HCT116 (cell line): ENCODE measurements at regions not wholly inside any gene's neighbourhood (a gene's known extent, or its start where the extent isn't known, plus 50 kb on each side); places are given as distances from the start of the nearest gene placed in this dataset.
"Not testable (repeated sequence)": the region's sequence is repeated elsewhere in the genome, so short reads cannot be mapped to it uniquely, and the experiment has no call there.

Source experiments
- ATAC-seq: fragments of 200-7000 bp; cut with Tn5 transposase; 2 replicates; pipeline ENCODE4 v1.9.1; 2020; ENCODE audit warnings: mild to moderate bottlenecking, moderate library complexity
- BruUV-seq: library from RNA; stranded (reverse); fragments of 400-500 nt; replicated peaks from 2 replicates; lab custom pipeline; 2021; lab: Mats Ljungman, UMichigan
- CTCF ChIA-PET: fragments of 300-600 bp; sonication (Branson Sonifier 250); formaldehyde crosslinking; loops from one replicate; lab custom pipeline; 2021; ENCODE audit warnings: antibody characterized with exemption; lab: Charles Lee
- POLR2A ChIA-PET: fragments of 300-600, 350-600 bp; sonication (Branson Sonifier 250); formaldehyde crosslinking; loops from one replicate; lab custom pipeline; 2021; ENCODE audit warnings: antibody characterized with exemption; lab: Charles Lee
- RAD21 ChIA-PET, 2 experiments: fragments of 300-600 bp; sonication (Branson Sonifier 250); formaldehyde crosslinking; loops; one replicate each; lab custom pipeline; 2023; ENCODE audit warnings: low total read pairs in 2 of 2; ENCODE audit not compliant: uncharacterized antibody in 2 of 2, unreplicated experiment in 2 of 2, low non-redundant PET in 1 of 2; lab: Charles Lee
- DNase-seq: peaks from one replicate; pipeline ENCODE4 v3.0.0-alpha.2; 2010; ENCODE audit warnings: low read depth, low spot score
- H2AFZ ChIP-seq: fragments of 200-600 bp; shearing (Covaris generic), sonication (generic); 2 replicates; pipeline ENCODE4 v1.6.1; 2017; ENCODE audit warnings: low read depth, mixed run types, mixed read lengths, antibody characterized with exemption, low read length; ENCODE audit not compliant: poor library complexity, severe bottlenecking
- H3K27ac ChIP-seq: 2 replicates; pipeline ENCODE4 v1.5.1; 2012; ENCODE audit warnings: low read depth, low read length
- H3K27me3 ChIP-seq: fragments of 200-600 bp; sonication (generic); 2 replicates; pipeline ENCODE4 v1.6.1; 2016; ENCODE audit warnings: mixed run types, low read length, mixed read lengths; ENCODE audit not compliant: insufficient read depth
- H3K36me3 ChIP-seq, 2 experiments: fragments of 200-500 bp in 1 of 2; fragments of 200-600 bp in 1 of 2; sonication (Bioruptor generic) in 1 of 2; sonication (generic) in 1 of 2; 2 replicates each; pipeline versions ENCODE4 v1.5.1 to v1.6.1; 2014 to 2016; ENCODE audit warnings: low read length in 2 of 2, inconsistent platforms in 1 of 2, mixed read lengths in 1 of 2, mixed run types in 1 of 2; ENCODE audit not compliant: insufficient read depth in 2 of 2, control insufficient read depth in 1 of 2
- H3K4me1 ChIP-seq, 2 experiments: fragments of 200-600 bp in 1 of 2; sonication (generic) in 1 of 2; 2 replicates each; pipeline versions ENCODE4 v1.5.1 to v1.6.1; 2012 to 2017; ENCODE audit warnings: low read length in 2 of 2, inconsistent platforms in 1 of 2, mild to moderate bottlenecking in 1 of 2, mixed read lengths in 1 of 2, mixed run types in 1 of 2, moderate library complexity in 1 of 2; ENCODE audit not compliant: insufficient read depth in 2 of 2, control insufficient read depth in 1 of 2
- H3K4me2 ChIP-seq: fragments of 200-600 bp; sonication (generic); 2 replicates; pipeline ENCODE4 v1.6.1; 2017; ENCODE audit warnings: mixed run types, low read length, mixed read lengths
- H3K4me3 ChIP-seq, 2 experiments: fragments of 200-600 bp in 1 of 2; sonication (generic) in 1 of 2; replicated peaks in 1 of 2; 2 replicates each; pipeline ENCODE4 v1.5.1; 2011 to 2016; ENCODE audit warnings: low read length in 2 of 2, control low read depth in 1 of 2, low read depth in 1 of 2, mild to moderate bottlenecking in 1 of 2, mixed read lengths in 1 of 2, mixed run types in 1 of 2
- H3K79me2 ChIP-seq: fragments of 200-600 bp; sonication (generic); 2 replicates; pipeline ENCODE4 v1.6.1; 2017; ENCODE audit warnings: mild to moderate bottlenecking, mixed run types, low read length, moderate library complexity, mixed read lengths; ENCODE audit not compliant: insufficient read depth
- H3K9ac ChIP-seq: fragments of 200-600 bp; sonication (generic); 2 replicates; pipeline ENCODE4 v1.6.1; 2016; ENCODE audit warnings: low read length, mixed read lengths
- H3K9me2 ChIP-seq: fragments of 200-600 bp; sonication (generic), shearing (Covaris generic); 2 replicates; pipeline ENCODE4 v1.6.1; 2017; ENCODE audit warnings: mixed run types, mild to moderate bottlenecking, moderate library complexity; ENCODE audit not compliant: insufficient read depth
- H3K9me3 ChIP-seq, 2 experiments: fragments of 200-500 bp in 1 of 2; fragments of 200-600 bp in 1 of 2; sonication (Bioruptor generic) in 1 of 2; sonication (generic) in 1 of 2; 2 replicates each; pipeline ENCODE4 v1.6.1; 2014 to 2017; ENCODE audit warnings: low read length in 2 of 2, mixed read lengths in 2 of 2, inconsistent platforms in 1 of 2, low read depth in 1 of 2, mild to moderate bottlenecking in 1 of 2, mixed run types in 1 of 2, moderate library complexity in 1 of 2; ENCODE audit not compliant: control insufficient read depth in 1 of 2, insufficient read depth in 1 of 2
- H4K20me1 ChIP-seq: fragments of 200-600 bp; sonication (generic), shearing (Covaris generic); 2 replicates; pipeline ENCODE4 v1.6.1; 2017; ENCODE audit warnings: mixed run types, mild to moderate bottlenecking, moderate library complexity; ENCODE audit not compliant: insufficient read depth
- ATF3 ChIP-seq: IDR thresholded peaks from 2 replicates; pipeline ENCODE4 v1.6.1; 2012
- CTCF ChIP-seq, 3 experiments: fragments of 200-600 bp in 1 of 3; sonication (generic) in 1 of 3; IDR thresholded peaks in 2 of 3; conservative IDR thresholded peaks in 1 of 3; 2 replicates each; pipeline ENCODE4 v1.5.1; 2012 to 2017; ENCODE audit warnings: low read depth in 2 of 3, low read length in 2 of 3, antibody characterized with exemption in 1 of 3, borderline replicate concordance in 1 of 3, control low read depth in 1 of 3, mild to moderate bottlenecking in 1 of 3, mixed read lengths in 1 of 3, mixed run types in 1 of 3, moderate library complexity in 1 of 3; ENCODE audit not compliant: insufficient read depth in 1 of 3
- EGR1 ChIP-seq: IDR thresholded peaks from 2 replicates; pipeline ENCODE4 v1.6.1; 2012; ENCODE audit warnings: low read depth
- EZH2 ChIP-seq: fragments of 200-600 bp; sonication (generic); IDR thresholded peaks from 2 replicates; pipeline ENCODE4 v1.6.1; 2017; ENCODE audit warnings: antibody characterized with exemption, mixed run types
- EZH2phosphoT487 ChIP-seq: fragments of 200-600 bp; IDR thresholded peaks from 2 replicates; pipeline ENCODE4 v1.6.1; 2018; ENCODE audit warnings: antibody characterized with exemption, borderline replicate concordance
- SIN3A ChIP-seq: IDR thresholded peaks from 2 replicates; pipeline ENCODE4 v1.6.1; 2012; ENCODE audit warnings: low read depth
- YY1 ChIP-seq: IDR thresholded peaks from 2 replicates; pipeline ENCODE4 v1.6.1; 2011; ENCODE audit warnings: low read length, low read depth, moderate library complexity, mild to moderate bottlenecking; ENCODE audit not compliant: insufficient replicate concordance; ENCODE audit errors: extremely low read depth
- intact Hi-C: fragments of 100-400 bp; cut with micrococcal nuclease; formaldehyde crosslinking; loops from 2 replicates; pipeline ENCODE4 v1.10.0; 2022

- no peak overlapping the region for H2AFZ ChIP-seq
- H3K9me2 ChIP-seq = no peaks in the 10 kb centered on the region
- H3K4me3 ChIP-seq = no peak overlapping the region
- H3K27ac ChIP-seq = no peak overlapping the region
- ATAC-seq (no peak), DNase-seq (no peak)
- H3K4me2 ChIP-seq = no peak overlapping the region
- no peaks in the 10 kb centered on the region for H3K4me1 ChIP-seq
- POLR2A ChIA-PET = no interaction called here
- CTCF ChIA-PET = no interaction called here
- no peaks in the 10 kb centered on the region for H3K36me3 ChIP-seq
- no TSS peak for BruUV-seq
- H3K79me2 ChIP-seq = no peaks in the 10 kb centered on the region
- no peaks in the 10 kb centered on the region for H3K9me3 ChIP-seq
- no peak overlapping the region for H3K9ac ChIP-seq
- H3K27me3 ChIP-seq = no peaks in the 10 kb centered on the region
- RAD21 ChIA-PET = no interaction called here
- TF ChIP-seq SIN3A (no peak), ATF3 (no peak), EZH2 (no peak), EGR1 (no peak), EZH2phosphoT487 (no peak), CTCF (IDR thresholded peaks at IDR 0.05 in 2 of 3, conservative IDR thresholded peaks at IDR 0.05 in 1 of 3; ENCODE audit: borderline replicate concordance in 1 of 3, insufficient read depth in 1 of 3, low read depth in 2 of 3, low read length in 2 of 3) (no peak), YY1 (no peak)
- H4K20me1 ChIP-seq = no peaks in the 10 kb centered on the region
- intact Hi-C loops = no loop called here
Observed at GRCh38 chr4:3629665-3630064, 97.4 kb upstream of the LRPAP1 start.

GRCh38 chr4:3629176-3629575 is 97.0 kb upstream of the LRPAP1 start:
- intact Hi-C loops, H3K4me3 ChIP-seq, H3K4me2 ChIP-seq, H2AFZ ChIP-seq, POLR2A ChIA-PET, H3K9ac ChIP-seq, H3K36me3 ChIP-seq, BruUV-seq, H3K27me3 ChIP-seq, H3K27ac ChIP-seq, H3K9me2 ChIP-seq, RAD21 ChIA-PET, H3K9me3 ChIP-seq, H3K79me2 ChIP-seq, ATAC-seq, DNase-seq, H4K20me1 ChIP-seq, H3K4me1 ChIP-seq, CTCF ChIA-PET: not testable (repeated sequence)
